Activated CD8-positive, alpha-beta T cell treated with anti-CD3 and anti-CD28 coated beads for 36 hours (primary cell): ENCODE measurements at regions not wholly inside any gene's neighbourhood (a gene's known extent, or its start where the extent isn't known, plus 50 kb on each side); places are given as distances from the start of the nearest gene placed in this dataset.
"Not testable (repeated sequence)": the region's sequence is repeated elsewhere in the genome, so short reads cannot be mapped to it uniquely, and the experiment has no call there.

Experiments used
- ATAC-seq: fragments of 200-7000 bp; cut with Tn5 transposase; one replicate; pipeline ENCODE4 v1.10.0; 2021; ENCODE audit warnings: mild to moderate bottlenecking, moderate library complexity
- CTCF ChIA-PET: fragments of 350-600 bp; sonication (Branson Sonifier 250); formaldehyde crosslinking; loops from one replicate; lab custom pipeline; 2021; ENCODE audit warnings: antibody characterized with exemption; lab: Charles Lee
- POLR2A ChIA-PET: fragments of 350-600 bp; sonication (Branson Sonifier 250); formaldehyde crosslinking; loops from one replicate; lab custom pipeline; 2021; ENCODE audit warnings: antibody characterized with exemption; lab: Charles Lee
- DNase-seq: peaks from one replicate; pipeline ENCODE4 v3.0.0-alpha.2; 2020
- H3K27ac Mint-ChIP-seq: one replicate; pipeline ENCODE4 v1.8.0; 2021; ENCODE audit warnings: mild to moderate bottlenecking, mixed read lengths
- H3K27me3 Mint-ChIP-seq: one replicate; pipeline ENCODE4 v1.8.0; 2021; ENCODE audit warnings: mixed read lengths
- H3K36me3 Mint-ChIP-seq: one replicate; pipeline ENCODE4 v1.8.0; 2021; ENCODE audit warnings: low read depth, mixed read lengths
- H3K4me1 Mint-ChIP-seq: one replicate; pipeline ENCODE4 v1.8.0; 2021; ENCODE audit warnings: low read depth, mixed read lengths
- H3K4me3 Mint-ChIP-seq: one replicate; pipeline ENCODE4 v1.8.0; 2021; ENCODE audit warnings: mild to moderate bottlenecking, moderate library complexity, mixed read lengths
- H3K9me3 Mint-ChIP-seq: one replicate; pipeline ENCODE4 v1.8.0; 2021; ENCODE audit warnings: mixed read lengths
- intact Hi-C: fragments of 100-400 bp; cut with micrococcal nuclease; formaldehyde crosslinking; loops from one replicate; pipeline ENCODE4 v1.10.0; 2022
- TF ChIP-seq, protein P1 (sequence below): fragments of 200-600 bp; IDR thresholded peaks from one replicate; pipeline ENCODE4 v1.8.0; 2022; ENCODE audit warnings: antibody characterized with exemption, mild to moderate bottlenecking

- intact Hi-C loops, result no loop called here
- Mint-ChIP-seq H3K36me3 (no peaks in the 10 kb centered on the region), H3K27ac (no peak overlapping the region), H3K9me3 (peaks cover 7% of the 10 kb centered on the region), H3K4me3 (no peak overlapping the region), H3K27me3 (no peaks in the 10 kb centered on the region), H3K4me1 (no peaks in the 10 kb centered on the region)
- ATAC-seq (no peak), DNase-seq (no peak)
- CTCF ChIA-PET, result no interaction called here
- POLR2A ChIA-PET, result no interaction called here
- TF ChIP-seq, protein P1, sequence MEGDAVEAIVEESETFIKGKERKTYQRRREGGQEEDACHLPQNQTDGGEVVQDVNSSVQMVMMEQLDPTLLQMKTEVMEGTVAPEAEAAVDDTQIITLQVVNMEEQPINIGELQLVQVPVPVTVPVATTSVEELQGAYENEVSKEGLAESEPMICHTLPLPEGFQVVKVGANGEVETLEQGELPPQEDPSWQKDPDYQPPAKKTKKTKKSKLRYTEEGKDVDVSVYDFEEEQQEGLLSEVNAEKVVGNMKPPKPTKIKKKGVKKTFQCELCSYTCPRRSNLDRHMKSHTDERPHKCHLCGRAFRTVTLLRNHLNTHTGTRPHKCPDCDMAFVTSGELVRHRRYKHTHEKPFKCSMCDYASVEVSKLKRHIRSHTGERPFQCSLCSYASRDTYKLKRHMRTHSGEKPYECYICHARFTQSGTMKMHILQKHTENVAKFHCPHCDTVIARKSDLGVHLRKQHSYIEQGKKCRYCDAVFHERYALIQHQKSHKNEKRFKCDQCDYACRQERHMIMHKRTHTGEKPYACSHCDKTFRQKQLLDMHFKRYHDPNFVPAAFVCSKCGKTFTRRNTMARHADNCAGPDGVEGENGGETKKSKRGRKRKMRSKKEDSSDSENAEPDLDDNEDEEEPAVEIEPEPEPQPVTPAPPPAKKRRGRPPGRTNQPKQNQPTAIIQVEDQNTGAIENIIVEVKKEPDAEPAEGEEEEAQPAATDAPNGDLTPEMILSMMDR, result no peak
Observed at GRCh38 chr2:185417111-185417510, 321.5 kb upstream of the FSIP2 start.

DNA sequence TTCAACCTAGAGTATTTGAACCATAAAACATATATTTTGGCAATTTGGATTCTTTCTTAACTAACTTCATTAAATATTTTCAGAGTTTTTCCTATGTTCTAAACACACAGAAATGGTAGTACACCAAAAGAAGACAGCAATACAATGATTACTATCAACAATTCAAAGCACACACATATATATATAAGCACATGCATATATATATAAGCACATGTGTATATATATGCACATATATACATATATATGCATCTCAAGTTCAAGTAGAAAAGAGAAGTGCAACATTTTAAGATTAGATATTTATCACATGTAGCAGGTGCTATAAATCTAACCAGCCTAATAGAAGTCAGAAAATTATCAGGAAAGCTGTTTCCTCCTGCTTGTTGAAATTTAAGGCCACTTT is 320.9 kb upstream of the FSIP2 start:
- Mint-ChIP-seq H3K27me3 (no peaks in the 10 kb centered on the region), H3K4me1 (no peaks in the 10 kb centered on the region), H3K27ac (no peak overlapping the region), H3K9me3 (peaks cover 7% of the 10 kb centered on the region), H3K4me3 (no peak overlapping the region), H3K36me3 (no peaks in the 10 kb centered on the region)
- POLR2A ChIA-PET, result no interaction called here
- DNase-seq, result no peak
- ATAC-seq, result no peak
- CTCF ChIA-PET, result no interaction called here
- TF ChIP-seq, protein P1, result no peak
- intact Hi-C loops, result no loop called here

DNA sequence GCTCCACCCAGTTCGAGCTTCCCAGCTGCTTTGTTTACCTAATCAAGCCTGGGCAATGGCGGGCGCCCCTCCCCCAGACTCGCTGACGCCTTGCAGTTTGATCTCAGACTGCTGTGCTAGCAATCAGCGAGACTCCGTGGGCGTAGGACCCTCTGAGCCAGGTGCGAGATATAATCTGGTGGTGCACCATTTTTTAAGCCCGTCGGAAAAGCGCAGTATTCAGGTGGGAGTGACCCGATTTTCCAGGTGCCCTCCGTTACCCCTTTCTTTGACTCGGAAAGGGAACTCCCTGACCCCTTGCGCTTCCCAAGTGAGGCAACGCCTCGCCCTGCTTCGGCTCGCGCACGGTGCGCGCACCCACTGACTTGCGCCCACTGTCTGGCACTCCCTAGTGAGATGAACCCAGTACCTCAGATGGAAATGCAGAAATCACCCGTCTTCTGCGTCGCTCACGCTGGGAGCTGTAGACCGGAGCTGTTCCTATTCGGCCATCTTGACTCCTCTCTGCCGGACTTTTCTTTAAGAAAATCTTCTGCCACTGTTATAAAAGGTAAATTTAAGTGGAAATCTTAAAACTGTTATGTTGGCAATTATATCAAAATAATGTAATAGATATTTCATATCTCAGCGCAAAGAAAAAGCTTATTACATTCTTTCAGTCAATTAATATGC is 313.5 kb upstream of the FSIP2 start:
- H3K4me3 Mint-ChIP-seq, result peak overlapping the region; percentile 21
- POLR2A ChIA-PET, H3K4me1 Mint-ChIP-seq, H3K27me3 Mint-ChIP-seq, CTCF ChIA-PET, H3K9me3 Mint-ChIP-seq, H3K36me3 Mint-ChIP-seq, H3K27ac Mint-ChIP-seq, intact Hi-C loops, ATAC-seq: not testable (repeated sequence)
- DNase-seq, result peak; percentile 43

DNA sequence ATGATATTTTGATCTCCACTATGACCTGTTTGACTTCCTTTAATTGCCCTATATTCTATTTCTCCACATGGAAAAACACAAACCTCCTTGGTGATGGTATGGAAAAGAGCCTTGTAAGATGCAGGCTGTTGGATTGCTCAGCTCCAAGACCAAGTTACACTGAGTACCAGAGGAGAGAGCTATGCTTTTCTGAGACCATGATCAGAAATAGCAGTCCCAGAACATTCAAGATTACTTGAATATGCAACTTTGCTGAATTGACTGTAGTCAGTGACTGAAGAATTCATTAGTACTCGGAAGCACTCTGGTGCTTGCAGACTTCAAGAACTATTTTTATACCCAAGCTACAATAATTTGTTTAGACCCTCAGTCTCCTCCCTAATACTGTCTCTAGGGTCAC is 310.6 kb upstream of the FSIP2 start:
- no peak for DNase-seq
- ChIA-PET CTCF (no interaction called here), POLR2A (no interaction called here)
- no peak for ATAC-seq
- intact Hi-C loops, result no loop called here
- H3K27ac Mint-ChIP-seq, result no peak overlapping the region
- TF ChIP-seq, protein P1, result no peak
- no peaks in the 10 kb centered on the region for H3K4me1 Mint-ChIP-seq
- no peaks in the 10 kb centered on the region for H3K36me3 Mint-ChIP-seq
- H3K27me3 Mint-ChIP-seq, result no peaks in the 10 kb centered on the region
- H3K9me3 Mint-ChIP-seq, result no peaks in the 10 kb centered on the region
- H3K4me3 Mint-ChIP-seq, result no peak overlapping the region

DNA sequence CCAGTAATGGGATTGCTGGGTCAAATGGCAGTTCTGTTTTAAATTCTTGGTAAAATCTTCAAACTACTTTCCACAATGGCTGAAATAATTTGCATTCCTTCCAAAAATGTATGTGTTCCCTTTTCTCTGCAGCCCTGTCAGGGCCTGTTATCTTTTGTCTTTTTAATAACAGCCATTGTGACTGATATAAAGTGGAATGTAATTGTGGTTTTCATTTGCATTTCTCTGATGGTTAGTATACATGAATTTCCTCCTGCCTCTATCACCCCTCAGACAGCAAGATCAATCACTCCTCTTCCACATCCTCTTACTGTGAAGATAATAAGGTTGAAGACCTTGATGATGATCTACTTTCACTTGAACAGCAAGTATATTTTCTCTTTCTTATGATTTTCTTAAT is 304.8 kb upstream of the FSIP2 start:
- Mint-ChIP-seq H3K4me3 (no peak overlapping the region), H3K4me1 (no peaks in the 10 kb centered on the region), H3K9me3 (no peaks in the 10 kb centered on the region), H3K27me3 (no peaks in the 10 kb centered on the region), H3K27ac (no peak overlapping the region), H3K36me3 (no peaks in the 10 kb centered on the region)
- TF ChIP-seq, protein P1, result no peak
- ATAC-seq, result no peak
- no peak for DNase-seq
- POLR2A ChIA-PET, result no interaction called here
- CTCF ChIA-PET, result interaction anchor here (0.6 kb wide), 1 partner anchor 1295 kb away, joined by 3 read pairs; no protein-coding TSS in a partner anchor
- intact Hi-C loops, result no loop called here
